ENCODE measurements at regions not wholly inside any gene's neighbourhood (a gene's known extent, or its start where the extent isn't known, plus 50 kb on each side); places are given as distances from the start of the nearest gene placed in this dataset.

DNA sequence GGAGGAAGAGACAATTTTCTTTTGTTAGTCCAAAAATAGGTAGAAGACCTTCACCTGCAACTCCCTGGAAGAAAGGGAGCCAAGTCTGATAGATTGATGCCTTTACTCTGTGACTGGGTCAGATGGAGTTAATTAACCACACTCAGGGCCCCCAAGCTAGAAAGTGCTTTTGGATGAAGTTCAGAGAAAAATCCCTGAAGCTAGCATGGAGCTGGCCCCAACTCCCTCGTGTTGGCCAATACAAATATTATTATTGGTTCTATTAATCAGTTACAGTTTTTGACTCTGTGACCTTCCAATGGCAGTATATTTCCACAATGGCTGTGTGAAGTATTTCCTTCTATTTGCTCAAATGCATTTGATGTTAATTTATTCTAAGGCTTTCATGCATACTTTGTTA, 1753.5 kb downstream of the EFNA5 start:
- no peak for TF ChIP-seq FOXM1 (IDR thresholded peaks at IDR 0.05; ENCODE audit: borderline replicate concordance)
- no peak for TF ChIP-seq FOXA1 (IDR thresholded peaks at IDR 0.05)
- no peak for TF ChIP-seq HDGF (IDR thresholded peaks at IDR 0.05; ENCODE audit: borderline replicate concordance)
- no peak for TF ChIP-seq ELF4 (IDR thresholded peaks at IDR 0.05)
- TF ChIP-seq BHLHE40 (IDR thresholded peaks at IDR 0.05; ENCODE audit: borderline replicate concordance) = no peak
- TF ChIP-seq SUZ12 (IDR thresholded peaks at IDR 0.05) = no peak
- TF ChIP-seq SP1 (IDR thresholded peaks at IDR 0.05) = no peak
- no peak for TF ChIP-seq TARDBP (IDR thresholded peaks at IDR 0.05)
- TF ChIP-seq FOXK2 (IDR thresholded peaks at IDR 0.05) = no peak

Data from HEK293T (cell line).